Fibroblast of skin of scalp (primary cell): ENCODE measurements at regions not wholly inside any gene's neighbourhood (a gene's known extent, or its start where the extent isn't known, plus 50 kb on each side); places are given as distances from the start of the nearest gene placed in this dataset.

ENCODE experiments used
- DNase-seq: peaks from one replicate; pipeline ENCODE4 v3.0.0-alpha.2; 2013

DNA sequence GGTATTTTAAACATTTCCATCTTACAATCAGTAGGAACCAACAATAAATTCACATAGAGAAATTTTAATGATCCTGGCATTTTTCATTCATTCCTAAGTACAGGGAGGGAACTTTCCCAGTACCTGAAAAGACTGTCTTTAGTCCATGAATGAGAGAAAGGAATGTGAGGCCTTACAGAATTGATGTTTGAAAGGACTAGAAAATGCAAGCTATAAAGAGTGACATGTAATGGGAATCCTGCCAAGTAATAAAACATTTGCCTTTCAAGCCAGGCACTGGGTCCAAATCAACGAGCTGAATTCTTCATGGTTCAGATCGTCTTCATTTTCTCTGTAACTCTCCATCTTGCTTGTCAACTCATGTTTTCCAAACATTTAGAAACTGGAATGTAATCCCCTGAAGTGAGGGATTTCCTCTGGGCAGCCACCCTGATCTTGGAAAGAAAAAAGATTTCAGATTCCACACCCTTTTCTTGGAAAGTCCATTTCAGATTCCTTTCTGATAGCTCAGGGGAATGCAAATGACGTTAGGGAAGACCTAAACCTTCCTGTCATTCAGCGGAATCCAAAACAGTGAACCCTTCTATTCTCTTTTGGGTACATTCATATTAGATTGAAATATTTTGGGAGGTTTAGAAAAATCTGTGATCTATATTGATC is 315.8 kb downstream of the SH3GL2 start:
- DNase-seq, result no peak

DNA sequence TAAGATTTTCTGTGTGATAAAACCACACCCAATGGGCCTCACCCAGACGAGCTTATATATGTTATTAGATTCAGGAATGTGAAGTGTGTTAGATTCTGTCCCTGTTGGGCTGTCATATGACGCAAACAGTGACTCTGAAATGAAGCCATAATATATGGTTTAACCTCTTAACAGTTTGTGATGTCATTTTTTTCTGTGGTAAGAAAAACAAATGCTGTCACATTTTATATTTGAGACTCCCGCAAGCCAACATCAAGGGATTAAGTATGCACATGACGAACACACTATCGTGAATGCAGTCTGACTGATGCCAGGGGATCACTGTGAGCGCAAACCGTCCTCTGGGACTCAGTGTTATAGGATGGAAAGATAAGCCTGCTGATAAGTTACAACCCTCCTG is 321.7 kb downstream of the SH3GL2 start:
- DNase-seq, result peak; percentile 0

DNA sequence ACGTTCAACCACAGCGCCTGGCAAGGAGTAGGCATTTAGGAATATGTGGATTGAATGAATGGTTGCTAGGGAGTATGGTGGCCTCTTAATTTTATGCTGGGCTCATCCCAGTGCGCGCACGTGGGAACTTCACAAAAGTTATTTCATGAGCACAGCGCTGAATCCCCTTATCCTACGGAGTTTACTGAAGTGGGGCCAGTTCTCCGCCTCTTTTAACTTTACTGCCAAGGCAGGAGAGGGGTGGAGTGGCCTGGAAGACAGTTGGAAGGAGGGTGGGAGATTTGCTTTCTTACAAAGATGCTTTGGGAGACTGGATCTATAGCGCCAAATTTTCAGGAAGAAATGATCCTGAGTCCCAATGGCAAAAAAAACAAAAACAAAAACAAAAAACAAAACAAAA is 326.5 kb downstream of the SH3GL2 start:
- no peak for DNase-seq

DNA sequence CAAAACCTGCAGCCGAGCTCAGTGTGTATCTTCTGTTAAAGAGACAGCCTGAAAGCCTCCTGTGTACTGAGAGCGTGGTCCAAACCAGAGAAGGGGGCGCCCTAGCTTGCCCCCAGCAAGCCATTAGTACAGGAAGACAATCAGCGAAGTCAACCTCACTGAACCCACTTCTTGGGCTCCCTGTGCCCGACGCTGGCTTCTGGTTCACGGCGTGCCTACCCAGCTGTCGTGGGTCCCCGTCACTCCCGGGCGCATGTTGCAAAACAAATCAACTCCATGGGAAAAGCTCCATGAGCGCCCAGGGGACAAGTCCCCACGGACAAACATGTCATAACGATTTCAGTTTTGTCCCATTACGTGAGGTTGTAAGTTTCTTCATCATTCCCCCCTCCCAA is 326.9 kb downstream of the SH3GL2 start:
- no peak for DNase-seq

DNA sequence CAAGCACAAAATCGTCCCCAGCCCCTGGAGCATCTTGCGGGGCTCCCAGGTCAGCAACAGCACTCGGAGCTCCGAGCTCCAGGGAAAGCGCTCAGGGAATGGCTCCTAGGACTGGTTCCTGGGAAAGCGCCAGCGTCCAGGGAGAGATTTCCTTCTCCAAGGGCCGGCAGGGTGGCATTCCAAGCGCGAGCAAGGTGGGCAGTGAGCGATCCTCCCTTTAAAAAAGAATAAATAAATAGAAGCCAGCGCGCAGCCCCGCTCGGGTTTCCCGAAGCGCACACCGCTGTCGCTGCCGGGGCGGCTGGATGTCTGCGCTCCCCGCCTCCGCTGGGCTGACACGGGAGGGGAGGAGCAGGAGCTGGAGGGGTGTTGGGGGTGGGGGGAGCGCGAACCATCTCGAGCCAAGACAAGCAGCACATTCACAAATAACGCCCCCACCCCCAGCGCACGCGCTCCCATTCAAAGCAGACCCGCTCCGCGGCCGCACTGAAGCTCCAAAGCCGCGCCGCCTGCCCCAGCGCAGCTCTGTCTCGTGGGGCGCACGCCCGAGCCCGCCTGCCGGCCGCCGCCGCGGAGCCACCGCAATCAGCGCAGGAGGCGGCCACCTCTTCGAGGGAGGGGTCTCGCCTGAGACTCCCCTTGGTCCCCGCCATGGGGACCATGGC is 327.4 kb downstream of the SH3GL2 start:
- DNase-seq, result no peak

DNA sequence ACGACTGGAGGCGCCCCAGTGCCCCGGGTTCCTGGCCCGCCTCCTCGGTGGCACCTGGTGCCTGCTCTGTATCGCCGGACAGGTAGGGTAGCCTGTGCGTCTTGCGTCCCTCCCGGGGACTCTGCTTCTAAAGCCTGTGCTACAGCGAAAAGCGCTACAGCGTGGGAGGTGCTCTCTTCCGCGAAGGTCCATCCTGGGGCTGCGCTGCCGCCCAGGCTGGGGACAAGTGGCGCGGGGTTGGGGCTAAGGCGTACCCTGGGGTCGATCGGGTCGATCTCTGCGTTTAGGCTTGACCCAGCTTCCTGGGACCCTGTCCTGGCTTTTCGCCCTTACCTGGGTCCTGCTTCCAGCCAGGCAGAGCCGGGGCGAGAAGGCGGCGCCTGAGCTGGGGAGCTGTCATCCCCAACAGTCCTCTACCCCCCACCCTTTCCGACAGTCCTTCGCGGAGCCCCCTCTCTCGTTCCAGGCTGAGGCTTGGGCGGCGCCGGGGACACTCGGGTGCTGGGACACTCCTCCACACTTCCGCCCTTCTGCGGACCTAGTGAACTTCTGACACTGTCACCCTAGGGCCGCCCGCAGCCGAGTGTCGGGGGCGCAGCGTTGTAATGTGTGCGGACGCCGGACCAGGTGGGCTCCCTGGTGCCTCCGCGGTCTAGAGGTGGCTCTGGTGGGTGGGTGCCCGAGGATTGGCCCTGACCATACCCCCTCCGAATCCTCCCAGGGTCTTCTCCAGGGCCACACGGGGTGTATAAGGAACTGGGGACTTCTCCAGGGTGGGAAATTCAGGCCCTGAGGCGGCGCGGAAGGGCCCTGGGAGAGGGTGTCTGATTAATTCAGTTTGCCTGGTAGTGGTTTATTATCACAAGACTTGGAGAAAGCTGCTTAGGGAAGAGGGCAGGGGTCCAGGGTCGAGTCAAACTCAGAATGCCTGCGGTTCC is 328.2 kb downstream of the SH3GL2 start:
- DNase-seq, result no peak

DNA sequence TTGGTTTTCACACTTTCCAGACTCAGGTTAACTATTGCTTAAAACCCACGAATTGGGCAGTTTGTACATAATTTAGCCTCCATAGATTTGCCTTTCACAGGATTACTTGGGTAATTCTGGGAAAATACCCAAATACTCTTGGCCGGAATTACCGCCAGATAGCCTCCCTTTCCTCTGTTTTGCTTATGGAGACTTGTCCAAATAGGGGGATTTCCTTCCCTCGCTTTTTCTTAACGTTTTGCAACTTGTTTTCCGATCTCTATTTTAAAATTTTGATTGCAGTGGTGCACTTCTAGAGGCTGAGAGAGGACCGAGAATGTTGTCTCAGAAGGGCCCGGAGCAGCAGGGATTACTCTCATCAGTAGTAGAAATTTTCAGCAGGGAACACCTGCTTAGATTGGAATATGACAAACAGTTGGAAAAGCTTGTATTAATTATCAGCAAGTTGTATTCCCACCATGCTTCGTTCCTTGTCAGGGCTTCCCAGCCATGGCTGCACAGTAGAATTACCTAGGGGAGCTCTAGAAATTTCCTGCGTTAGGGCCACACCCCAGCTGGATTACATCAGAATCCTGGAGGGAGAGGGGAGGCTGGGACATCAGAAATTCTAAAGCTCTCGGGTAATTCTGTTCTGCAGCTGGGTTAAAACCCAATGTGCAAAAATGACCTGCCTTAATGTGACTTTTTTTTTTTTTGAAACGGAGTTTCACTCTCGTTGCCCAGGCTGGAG is 329.1 kb downstream of the SH3GL2 start:
- DNase-seq, result no peak

DNA sequence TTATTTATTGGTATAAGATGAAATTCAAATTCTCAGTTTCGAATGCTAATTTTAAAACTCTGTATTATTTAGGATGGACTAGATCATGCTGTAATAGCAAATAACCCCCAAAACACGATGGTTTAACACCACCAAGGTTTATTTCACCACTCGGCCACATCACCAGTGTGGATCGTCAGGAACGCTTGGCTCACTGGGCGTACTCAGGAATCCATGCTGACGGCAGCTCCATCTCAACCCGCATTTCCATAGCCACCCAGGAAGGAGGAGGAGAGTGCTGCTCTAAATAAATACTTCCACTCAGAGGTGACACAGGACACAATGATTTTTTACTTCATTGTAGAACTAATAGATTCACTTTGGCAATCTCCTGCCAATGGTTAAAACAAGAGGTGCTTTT is 347.4 kb downstream of the SH3GL2 start:
- DNase-seq, result no peak

DNA sequence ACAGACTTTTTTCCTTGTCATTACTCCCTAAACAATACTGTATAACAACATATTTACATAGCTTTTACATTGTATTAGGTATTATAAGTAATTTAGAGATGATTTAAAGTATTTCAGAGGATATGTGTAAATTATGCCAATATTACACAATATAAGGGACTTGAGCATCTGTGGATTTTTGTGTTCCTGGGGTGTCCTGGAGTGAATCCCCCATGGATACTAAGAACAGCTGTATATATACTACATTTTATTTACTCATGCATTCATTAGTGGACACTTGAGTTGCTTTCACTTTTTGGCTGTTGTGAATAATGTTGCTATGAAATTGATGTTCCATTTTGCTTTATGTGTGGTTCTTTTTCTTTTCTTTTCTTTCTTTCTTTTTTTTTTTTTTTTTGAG is 348.8 kb downstream of the SH3GL2 start:
- DNase-seq, result no peak

DNA sequence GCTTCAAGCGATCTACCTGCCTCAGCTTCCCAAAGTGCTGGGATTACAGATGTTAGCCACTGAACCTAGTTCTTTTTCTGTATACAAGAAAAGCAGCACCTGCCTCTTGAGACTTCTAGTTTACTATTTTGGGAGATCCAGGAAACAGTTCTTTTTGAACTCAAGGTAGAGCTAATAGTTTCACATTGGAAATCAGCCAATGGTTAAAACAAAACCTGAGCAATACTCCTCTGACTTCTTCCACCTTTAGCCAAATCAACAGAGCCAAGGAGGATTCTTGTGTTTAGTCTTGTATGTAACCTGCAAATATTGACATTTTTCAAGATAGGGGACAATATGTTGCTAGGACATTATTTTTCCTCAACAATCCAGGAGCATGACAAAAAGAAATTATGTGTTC is 349.4 kb downstream of the SH3GL2 start:
- DNase-seq, result no peak

DNA sequence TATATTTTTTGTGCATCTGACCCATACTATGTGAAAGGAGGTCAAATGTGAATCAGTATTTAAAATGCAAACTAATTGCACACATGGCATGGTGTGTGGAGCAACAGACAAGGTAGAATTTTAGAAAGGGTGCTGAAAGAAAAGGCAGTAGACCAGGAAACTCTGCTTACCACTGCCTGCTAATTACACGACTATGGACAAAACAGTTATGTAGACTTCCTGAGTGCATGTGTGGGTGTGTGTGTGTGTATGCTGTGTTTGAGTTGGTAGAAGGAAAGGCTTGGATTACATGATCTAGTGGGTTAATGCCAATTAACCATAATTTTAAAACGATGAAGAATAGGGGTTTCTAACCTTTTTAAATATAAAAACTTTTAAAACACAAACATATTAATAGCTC is 349.9 kb downstream of the SH3GL2 start:
- DNase-seq, result no peak

DNA sequence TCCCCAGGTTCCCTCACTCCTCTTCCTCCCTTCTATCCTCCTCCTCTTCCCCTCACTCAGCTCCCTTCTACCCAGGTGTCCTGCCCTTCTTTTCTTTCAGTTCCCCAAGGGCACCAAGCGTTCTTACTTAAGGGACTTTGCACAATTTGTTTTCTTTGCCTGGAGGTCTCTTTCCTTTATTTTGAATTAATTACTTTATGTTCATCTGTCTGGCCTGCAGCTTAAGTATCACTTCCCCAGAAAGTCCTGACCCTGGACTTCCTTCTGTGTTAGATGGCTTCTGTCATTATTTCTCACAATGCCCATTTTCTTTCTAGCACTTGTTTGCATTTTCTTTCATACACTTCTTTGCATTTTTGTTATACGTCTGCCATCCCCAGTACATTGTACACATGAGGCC is 350.6 kb downstream of the SH3GL2 start:
- no peak for DNase-seq

DNA sequence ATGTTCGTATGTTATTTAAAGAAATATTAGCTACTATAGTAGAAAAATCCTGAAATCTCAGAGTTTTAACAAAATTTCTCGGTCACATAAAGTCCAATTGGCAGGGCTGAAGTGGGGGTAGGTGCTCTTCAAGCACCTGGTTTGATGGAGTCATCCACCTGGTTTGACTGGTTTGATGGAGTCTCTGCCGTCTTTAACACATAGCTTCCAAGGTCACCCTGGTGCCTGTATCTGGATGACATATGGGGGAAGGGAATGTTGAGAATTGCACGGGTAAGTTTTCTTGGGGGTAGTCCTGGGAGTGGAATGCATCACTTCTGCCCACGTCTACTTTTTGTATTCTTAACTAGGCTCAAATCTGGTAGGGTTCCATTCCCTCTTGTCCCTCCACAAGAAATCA is 351.2 kb downstream of the SH3GL2 start:
- DNase-seq, result no peak

DNA sequence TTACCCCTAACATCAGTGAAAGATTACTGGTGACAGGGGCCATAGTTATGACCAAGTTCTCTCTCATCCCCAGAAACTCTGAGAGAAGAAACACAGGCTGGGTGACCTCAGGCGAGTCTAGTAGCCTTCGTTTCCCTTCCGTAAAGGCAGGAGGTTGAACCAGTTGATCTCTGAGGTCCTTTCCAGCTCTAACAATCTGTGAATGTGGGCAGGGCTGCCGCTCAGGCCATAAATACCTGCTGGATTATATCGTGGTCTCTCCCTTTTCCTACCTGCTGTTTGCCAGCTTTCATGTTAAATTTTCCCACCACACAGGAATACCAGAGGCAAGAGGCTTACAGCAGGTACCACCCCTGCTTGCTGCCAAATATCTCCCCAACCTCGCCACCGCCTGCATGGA is 357.5 kb downstream of the SH3GL2 start:
- no peak for DNase-seq

DNA sequence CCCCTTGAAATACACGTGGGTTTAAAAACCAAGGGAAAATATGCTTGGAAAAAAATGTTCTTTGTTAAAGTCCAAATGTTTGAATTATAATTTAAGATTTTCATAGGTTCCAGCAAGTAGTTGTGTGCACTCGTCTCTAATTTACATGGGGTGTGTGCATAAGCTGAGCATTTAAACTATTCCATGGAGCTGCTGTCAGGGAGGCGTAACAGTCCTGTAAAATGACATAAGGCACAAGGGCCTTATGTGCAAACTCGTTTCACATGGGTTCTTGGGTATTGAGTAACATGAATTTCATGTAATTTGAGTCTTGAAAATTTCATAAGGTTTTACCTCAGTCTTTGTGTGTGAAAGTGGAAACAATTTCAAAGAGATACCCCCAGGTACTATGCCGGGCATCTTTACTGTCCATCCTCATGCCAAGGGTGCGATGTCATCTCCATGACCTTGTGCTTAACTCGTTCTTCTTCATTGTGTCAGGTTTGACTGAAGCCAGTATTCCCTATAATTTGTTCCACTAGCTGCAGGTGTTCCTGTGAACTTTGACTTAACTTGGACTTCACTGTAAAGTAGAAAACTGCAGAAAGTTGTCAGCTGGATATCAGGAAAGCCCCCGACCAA is 359.3 kb downstream of the SH3GL2 start:
- no peak for DNase-seq

DNA sequence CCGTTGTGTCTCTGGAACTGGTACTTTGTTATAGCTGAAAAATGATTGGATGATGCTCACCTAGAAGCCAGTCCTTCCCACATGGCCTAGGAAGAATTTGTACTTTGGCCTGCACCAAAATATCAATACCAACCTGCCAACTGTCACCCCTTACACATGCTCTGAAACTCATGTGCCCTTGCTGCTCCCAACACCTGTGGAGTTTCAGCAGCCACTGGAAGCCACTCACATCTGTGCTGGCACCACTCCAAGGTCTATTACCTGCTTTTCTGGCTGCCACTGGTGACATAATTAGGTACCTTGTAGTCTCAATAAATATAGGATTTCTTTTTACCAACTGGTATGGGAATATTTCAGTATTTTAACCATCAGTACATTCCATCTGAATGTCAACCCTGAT is 363.6 kb downstream of the SH3GL2 start:
- no peak for DNase-seq

DNA sequence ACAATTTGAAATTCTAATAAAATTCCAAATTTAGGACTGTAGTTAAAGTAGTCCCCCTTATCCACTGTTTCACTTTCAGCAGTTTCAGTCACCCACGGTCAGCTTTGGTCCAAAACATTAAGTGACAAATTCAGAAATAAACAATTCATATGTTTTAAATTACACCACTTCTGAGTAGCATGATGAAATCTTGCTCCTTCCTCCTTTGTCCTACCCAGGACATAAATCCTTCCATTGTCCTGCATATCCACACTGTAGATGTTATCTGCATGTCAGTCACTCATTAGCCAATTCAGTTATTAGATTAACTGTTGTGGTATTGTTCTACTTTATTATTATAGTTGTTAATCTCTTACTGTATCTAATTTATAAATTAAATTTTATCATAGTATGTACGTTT is 376.5 kb downstream of the SH3GL2 start:
- no peak for DNase-seq

DNA sequence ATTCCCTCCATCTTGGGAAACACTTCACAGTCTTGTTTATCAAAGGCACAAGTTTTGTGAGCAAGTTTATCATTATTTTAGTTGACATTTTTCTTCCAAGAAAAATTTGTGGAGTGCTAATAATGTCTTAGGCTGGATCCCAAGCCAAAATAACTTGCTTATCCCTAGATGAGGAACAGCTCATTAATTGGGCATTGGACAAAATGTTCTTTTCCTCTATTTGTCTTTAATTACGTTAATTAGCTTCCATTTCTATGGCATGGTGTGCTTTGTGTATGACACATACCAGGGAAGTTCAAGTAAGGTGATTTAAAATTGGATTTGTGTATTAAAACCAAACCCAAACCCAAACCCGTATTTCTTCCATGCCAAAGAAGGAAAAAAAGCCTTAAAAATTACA is 379.5 kb downstream of the SH3GL2 start:
- DNase-seq, result no peak

DNA sequence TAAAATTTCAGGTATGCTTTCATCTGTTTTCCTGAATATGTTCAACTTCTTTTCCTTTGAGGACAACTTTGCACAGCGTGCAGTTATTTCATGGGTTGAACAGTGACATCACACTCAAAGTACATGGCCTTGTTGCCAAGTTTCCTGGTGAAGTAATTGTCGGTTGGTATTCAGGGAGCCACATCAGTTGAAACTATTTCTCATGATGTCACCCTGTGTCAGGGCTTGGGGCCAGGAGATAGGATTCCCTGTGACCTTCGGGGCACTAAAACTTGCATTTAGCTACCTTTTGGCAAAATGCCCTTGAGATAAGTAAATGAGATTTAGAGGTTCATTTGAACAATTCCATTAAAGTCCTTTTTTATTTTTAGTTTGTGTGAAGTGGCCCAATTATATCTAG is 383.9 kb downstream of the SH3GL2 start:
- no peak for DNase-seq

DNA sequence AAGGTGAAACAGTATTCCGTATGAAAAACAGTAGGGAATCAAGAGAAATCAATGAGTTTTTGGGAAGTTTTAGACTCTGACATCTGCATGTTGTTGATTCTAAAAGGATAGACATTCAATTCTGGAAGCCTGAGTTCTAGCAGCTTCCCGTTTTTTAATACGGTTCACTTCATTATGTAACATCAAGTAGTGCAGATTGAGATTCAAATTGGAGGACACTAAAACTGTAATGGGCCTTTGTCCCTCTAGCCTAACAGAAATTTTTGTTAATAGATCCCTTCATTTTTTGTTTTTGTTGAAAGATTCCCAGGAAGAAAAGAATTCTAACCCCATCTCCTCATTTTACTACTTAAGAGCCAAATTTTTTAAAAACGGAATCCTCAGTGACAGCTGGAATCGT is 384.6 kb downstream of the SH3GL2 start:
- DNase-seq, result no peak

DNA sequence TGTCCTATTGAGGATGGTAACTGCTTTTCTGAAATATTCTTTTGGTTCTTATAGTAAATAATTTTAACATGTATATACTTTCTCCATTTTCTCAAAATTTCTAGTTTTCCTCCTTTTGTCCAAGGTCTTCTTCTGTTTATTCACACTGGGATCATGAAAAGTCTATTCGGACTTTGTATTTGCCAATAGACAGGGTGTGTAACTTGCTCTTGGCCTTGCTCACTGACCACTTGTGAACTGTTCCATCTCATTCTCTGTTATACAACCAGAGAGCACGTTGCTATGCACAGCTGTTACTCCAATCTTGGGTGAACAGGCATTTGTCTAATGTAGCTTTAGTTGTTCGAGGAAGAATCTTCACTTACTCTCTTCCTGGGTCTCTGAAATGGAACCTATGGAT is 388.9 kb downstream of the SH3GL2 start:
- no peak for DNase-seq

DNA sequence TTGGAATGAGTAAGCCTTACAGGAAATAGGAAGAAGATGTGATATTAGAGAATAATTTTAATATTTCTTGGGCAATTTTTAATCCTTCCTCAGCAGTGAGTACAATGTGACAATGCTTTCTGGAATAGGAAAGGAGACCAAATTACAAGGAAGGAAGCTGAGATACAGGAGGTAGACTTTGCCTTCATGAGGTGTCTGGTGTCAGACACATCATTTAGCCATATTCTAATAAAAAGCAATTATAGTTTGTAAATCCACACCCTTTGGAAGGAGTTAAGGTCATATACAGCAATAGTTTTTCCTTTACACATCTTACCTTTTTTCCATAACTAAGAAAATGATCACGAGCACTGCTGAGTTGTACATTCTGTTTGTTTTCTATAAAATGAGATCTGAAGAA is 390.4 kb downstream of the SH3GL2 start:
- no peak for DNase-seq

DNA sequence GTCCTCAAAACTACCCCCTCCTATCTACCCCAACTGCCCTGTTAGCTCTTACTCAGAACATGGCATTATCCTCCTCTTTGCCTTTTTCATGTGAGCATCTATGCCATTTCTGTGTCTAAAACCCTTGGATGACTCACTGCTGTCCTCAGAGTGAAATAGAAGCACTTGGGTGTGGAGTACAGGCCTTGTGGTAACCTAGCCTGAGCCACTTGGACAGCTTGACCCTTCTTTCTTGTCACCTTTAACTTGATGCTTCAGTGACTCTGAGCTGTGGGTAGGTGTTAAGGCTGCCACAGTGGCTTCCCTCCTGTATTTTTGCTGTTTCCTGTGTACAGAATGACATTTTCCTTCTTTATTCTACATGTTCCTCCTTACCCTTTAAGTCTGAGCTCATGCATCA is 391.4 kb downstream of the SH3GL2 start:
- no peak for DNase-seq
